ENCODE measurements at regions not wholly inside any gene's neighbourhood (a gene's known extent, or its start where the extent isn't known, plus 50 kb on each side); places are given as distances from the start of the nearest gene placed in this dataset.

GRCh38 chr14:66405158-66405557 is 81.0 kb upstream of the CCDC196 start:
- no peak for TF ChIP-seq TOX (CRISPR knock-in tag; IDR thresholded peaks at IDR 0.05; ENCODE audit: borderline replicate concordance)
- TF ChIP-seq RARB (CRISPR knock-in tag; IDR thresholded peaks at IDR 0.05) = no peak
- no peak for TF ChIP-seq CREB5 (CRISPR knock-in tag; IDR thresholded peaks at IDR 0.05; ENCODE audit: low read depth)
- 0 out of 2 replicates have a peak, but pooled peaks have one; percentile 20 for TF ChIP-seq ZFP3 (CRISPR knock-in tag; IDR thresholded peaks at IDR 0.05)
- TF ChIP-seq ARNTL (CRISPR knock-in tag; IDR thresholded peaks at IDR 0.05; ENCODE audit: borderline replicate concordance, low read depth) = no peak

All from SK-N-SH treated with all-trans-retinoic acid at 6 μM for 48 hours (cell line).